HFFc6 (cell line): ENCODE measurements at regions not wholly inside any gene's neighbourhood (a gene's known extent, or its start where the extent isn't known, plus 50 kb on each side); places are given as distances from the start of the nearest gene placed in this dataset.

Experiments
- DNase-seq: peaks from one replicate; pipeline ENCODE4 v3.0.0-alpha.2; 2018
- H3K27ac Mint-ChIP-seq: 2 replicates; pipeline ENCODE4 v1.8.0; 2020; ENCODE audit warnings: mild to moderate bottlenecking, mixed read lengths
- H3K27me3 Mint-ChIP-seq: 2 replicates; pipeline ENCODE4 v1.8.0; 2021; ENCODE audit warnings: mild to moderate bottlenecking, moderate library complexity, mixed read lengths; ENCODE audit not compliant: insufficient read depth
- H3K36me3 Mint-ChIP-seq: 2 replicates; pipeline ENCODE4 v1.8.0; 2021; ENCODE audit warnings: low read depth, mixed read lengths
- H3K4me1 Mint-ChIP-seq: 2 replicates; pipeline ENCODE4 v1.8.0; 2020; ENCODE audit warnings: low read depth, mixed read lengths
- H3K4me3 Mint-ChIP-seq: 2 replicates; pipeline ENCODE4 v1.8.0; 2020; ENCODE audit warnings: mild to moderate bottlenecking, moderate library complexity, mixed read lengths
- H3K9me3 Mint-ChIP-seq: 2 replicates; pipeline ENCODE4 v1.8.0; 2020; ENCODE audit warnings: mild to moderate bottlenecking, mixed read lengths
- CTCF ChIP-seq: fragments of 200-600 bp; sonication (generic); IDR thresholded peaks from 2 replicates; pipeline ENCODE4 v1.5.0; 2021; ENCODE audit warnings: antibody characterized with exemption, mild to moderate bottlenecking

- Mint-ChIP-seq H3K27ac (no peak overlapping the region), H3K4me1 (no peaks in the 10 kb centered on the region), H3K36me3 (no peaks in the 10 kb centered on the region), H3K4me3 (no peak overlapping the region), H3K9me3 (peaks cover 28% of the 10 kb centered on the region), H3K27me3 (no peaks in the 10 kb centered on the region)
- TF ChIP-seq CTCF, result peak; percentile 32; the same call in 1 of the 2 replicates
- no peak for DNase-seq
Observed at GRCh38 chr2:81324046-81324445, 1019.5 kb upstream of the LRRTM1 start.

GRCh38 chr2:81304154-81304830 lies 999.7 kb upstream of the LRRTM1 start:
- no peak overlapping the region for H3K4me3 Mint-ChIP-seq

GRCh38 chr2:81303321-81303720 lies 998.8 kb upstream of the LRRTM1 start:
- no peak for TF ChIP-seq CTCF
- no peak overlapping the region for H3K4me3 Mint-ChIP-seq
- no peaks in the 10 kb centered on the region for H3K4me1 Mint-ChIP-seq
- no peak for DNase-seq
- H3K9me3 Mint-ChIP-seq, result peaks cover 58% of the 10 kb centered on the region
- no peaks in the 10 kb centered on the region for H3K36me3 Mint-ChIP-seq
- no peaks in the 10 kb centered on the region; the same call in 1 of the 2 replicates for H3K27me3 Mint-ChIP-seq
- H3K27ac Mint-ChIP-seq, result no peak overlapping the region

More at GRCh38 chr2:81304154-81304830, 999.7 kb upstream of the LRRTM1 start:
- H3K9me3 Mint-ChIP-seq, result peaks cover 55% of the 10 kb centered on the region
- H3K27ac Mint-ChIP-seq, result no peak overlapping the region
- no peaks in the 10 kb centered on the region for H3K4me1 Mint-ChIP-seq
- H3K36me3 Mint-ChIP-seq, result no peaks in the 10 kb centered on the region
- no peak for TF ChIP-seq CTCF
- no peak for DNase-seq
- H3K27me3 Mint-ChIP-seq, result no peaks in the 10 kb centered on the region; the same call in 1 of the 2 replicates

- Mint-ChIP-seq H3K4me1 (no peaks in the 10 kb centered on the region), H3K4me3 (no peak overlapping the region), H3K27me3 (no peaks in the 10 kb centered on the region; the same call in 1 of the 2 replicates), H3K36me3 (no peaks in the 10 kb centered on the region), H3K27ac (no peak overlapping the region), H3K9me3 (peaks cover 48% of the 10 kb centered on the region)
- DNase-seq, result no peak
- no peak for TF ChIP-seq CTCF
Observed at GRCh38 chr2:81299841-81300240, 995.3 kb upstream of the LRRTM1 start.

- Mint-ChIP-seq H3K27me3 (no peaks in the 10 kb centered on the region), H3K36me3 (peaks cover 5% of the 10 kb centered on the region; the same call in 1 of the 2 replicates), H3K4me3 (no peak overlapping the region), H3K9me3 (peaks cover 31% of the 10 kb centered on the region), H3K4me1 (no peaks in the 10 kb centered on the region), H3K27ac (no peak overlapping the region)
- TF ChIP-seq CTCF, result no peak
- DNase-seq, result no peak
Observed at GRCh38 chr2:81290846-81291245, 986.3 kb upstream of the LRRTM1 start.
